D721Med (cell line): ENCODE measurements at regions not wholly inside any gene's neighbourhood (a gene's known extent, or its start where the extent isn't known, plus 50 kb on each side); places are given as distances from the start of the nearest gene placed in this dataset.

Experiments
- DNase-seq: peaks from one replicate; pipeline ENCODE4 v3.0.0; 2011; ENCODE audit warnings: low spot score; ENCODE audit not compliant: insufficient read length
- FAIRE-seq: peaks from 2 replicates; lab custom pipeline; 2011; peaks lifted over from hg19 to GRCh38; lab: Jason Lieb, UNC
- TF ChIP-seq, protein P1 (sequence below): IDR thresholded peaks from 2 replicates; pipeline ENCODE4 v1.5.1; 2012; ENCODE audit warnings: mild to moderate bottlenecking, control low read depth; ENCODE audit not compliant: insufficient read depth; ENCODE audit errors: missing control alignments

DNA sequence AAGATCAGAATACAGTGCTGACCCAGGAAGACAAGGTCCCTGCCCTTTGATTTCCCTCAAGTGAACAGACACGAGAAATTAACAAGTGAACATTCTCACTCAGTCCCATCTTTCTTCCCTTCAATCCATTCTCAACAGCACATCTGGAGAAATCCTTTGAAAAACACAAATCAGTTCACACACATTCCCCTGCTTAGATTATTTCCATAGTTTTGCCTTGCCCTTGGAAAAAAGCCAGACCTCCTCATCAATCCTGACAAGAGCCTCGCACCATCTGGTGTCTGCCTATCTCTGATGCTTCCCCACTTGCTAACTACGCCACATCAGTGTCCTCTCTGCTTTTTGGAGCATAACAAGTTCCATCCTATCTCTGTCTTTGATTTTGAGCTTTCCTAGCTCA, 94.4 kb upstream of the KIAA1217 start:
- TF ChIP-seq, protein P1, sequence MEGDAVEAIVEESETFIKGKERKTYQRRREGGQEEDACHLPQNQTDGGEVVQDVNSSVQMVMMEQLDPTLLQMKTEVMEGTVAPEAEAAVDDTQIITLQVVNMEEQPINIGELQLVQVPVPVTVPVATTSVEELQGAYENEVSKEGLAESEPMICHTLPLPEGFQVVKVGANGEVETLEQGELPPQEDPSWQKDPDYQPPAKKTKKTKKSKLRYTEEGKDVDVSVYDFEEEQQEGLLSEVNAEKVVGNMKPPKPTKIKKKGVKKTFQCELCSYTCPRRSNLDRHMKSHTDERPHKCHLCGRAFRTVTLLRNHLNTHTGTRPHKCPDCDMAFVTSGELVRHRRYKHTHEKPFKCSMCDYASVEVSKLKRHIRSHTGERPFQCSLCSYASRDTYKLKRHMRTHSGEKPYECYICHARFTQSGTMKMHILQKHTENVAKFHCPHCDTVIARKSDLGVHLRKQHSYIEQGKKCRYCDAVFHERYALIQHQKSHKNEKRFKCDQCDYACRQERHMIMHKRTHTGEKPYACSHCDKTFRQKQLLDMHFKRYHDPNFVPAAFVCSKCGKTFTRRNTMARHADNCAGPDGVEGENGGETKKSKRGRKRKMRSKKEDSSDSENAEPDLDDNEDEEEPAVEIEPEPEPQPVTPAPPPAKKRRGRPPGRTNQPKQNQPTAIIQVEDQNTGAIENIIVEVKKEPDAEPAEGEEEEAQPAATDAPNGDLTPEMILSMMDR, result no peak
- DNase-seq (no peak), FAIRE-seq (no peak)

DNA sequence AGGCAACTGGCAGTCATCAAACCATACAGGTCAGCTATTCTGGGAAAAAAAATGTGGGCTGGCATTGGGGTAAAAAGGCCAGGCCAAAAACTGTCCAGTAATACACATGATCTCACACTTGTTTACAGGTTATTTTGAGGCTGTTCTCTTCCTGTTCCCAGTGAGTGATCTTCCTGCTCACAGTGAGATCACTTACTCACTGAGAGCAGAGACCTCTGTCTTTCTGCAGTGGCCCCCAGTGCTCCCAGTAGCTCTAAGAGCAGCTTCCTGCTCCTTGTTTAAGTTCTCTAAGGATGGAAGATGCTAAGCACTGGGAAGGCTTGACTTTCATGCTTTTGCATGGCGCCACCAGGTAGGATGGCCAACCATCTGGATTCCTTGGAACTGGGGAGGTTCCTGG, 93.5 kb upstream of the KIAA1217 start:
- FAIRE-seq, result no peak
- TF ChIP-seq, protein P1, result no peak

DNA sequence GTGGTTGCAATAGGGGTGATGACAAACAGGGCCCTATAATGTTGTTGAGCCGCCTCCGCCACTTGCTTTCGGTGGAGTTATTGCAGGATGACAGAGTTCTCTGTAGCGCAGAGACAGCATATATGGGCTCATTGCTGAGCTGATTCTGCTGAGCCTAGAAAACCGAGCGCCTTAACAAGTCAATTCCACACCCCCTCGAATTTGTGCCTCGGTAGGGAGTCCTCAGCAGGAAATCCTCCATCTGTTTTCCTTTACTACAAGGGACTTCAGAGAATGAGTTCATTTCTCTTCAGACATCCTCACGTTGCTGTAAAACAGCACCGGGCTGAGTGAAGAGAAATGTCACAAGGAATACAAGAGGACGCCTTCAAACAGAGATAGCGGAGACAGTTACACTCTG, 90.7 kb upstream of the KIAA1217 start:
- TF ChIP-seq, protein P1, result no peak
- DNase-seq (no peak), FAIRE-seq (no peak)

More for the DNA sequence above, 93.5 kb upstream of the KIAA1217 start:
- no peak for DNase-seq

DNA sequence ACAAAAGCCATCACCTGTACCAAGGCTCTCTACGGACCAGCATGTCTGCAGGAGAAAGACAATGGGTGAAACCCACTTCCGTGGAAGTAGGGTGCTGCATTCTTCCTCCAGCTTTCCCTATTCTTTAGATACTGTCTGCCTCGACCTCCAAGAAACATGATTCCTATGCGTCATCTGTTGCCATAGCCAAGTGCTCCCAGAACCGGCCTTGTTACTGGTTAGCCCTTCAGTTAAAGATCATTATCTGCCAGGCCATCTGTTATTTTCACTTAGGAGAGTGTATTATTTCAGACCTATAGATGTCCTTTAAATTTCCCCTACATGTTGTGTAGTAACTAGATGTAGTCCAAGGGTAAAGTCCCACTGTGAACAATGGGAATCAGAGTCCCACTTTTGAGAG, 89.0 kb upstream of the KIAA1217 start:
- TF ChIP-seq, protein P1, result no peak
- DNase-seq (no peak), FAIRE-seq (no peak)

DNA sequence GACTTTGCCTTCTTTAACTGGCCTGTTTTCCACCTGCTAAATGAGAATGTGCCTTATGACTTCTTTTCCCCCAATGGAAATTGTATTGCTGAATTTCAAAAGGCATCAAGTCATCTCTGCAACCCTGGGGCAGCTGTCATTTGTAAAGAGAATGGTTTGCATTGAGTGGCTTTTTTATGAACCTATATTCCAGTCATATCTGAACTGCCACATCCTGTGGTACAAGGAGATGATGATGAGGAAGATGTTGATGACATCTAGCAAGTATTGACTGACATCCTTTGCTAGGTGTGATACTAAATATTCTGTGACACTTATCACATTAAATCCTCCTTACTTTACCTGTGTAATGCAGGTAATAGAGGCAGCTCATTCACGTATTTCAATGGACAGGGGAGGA, 88.3 kb upstream of the KIAA1217 start:
- FAIRE-seq (no peak), DNase-seq (no peak)
- TF ChIP-seq, protein P1, result no peak

DNA sequence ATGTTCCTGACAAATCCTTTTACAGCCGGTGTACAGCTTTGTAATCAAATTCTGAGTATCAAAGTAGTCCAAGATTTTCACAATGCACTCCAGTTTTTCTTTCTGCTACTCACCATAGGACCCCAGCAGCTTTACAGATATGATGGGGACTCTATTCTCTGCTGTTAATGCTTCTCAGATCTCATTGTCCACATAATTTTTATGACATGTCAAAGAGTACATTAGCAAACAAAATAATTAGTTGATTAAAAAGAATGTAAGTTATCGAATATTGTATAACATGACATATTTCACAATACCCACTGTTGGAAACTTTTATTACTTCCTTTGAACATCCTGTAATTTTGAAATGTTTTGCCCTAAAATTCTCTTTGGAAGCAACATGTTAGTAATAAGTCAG, 81.4 kb upstream of the KIAA1217 start:
- DNase-seq (no peak), FAIRE-seq (no peak)
- TF ChIP-seq, protein P1, result no peak

DNA sequence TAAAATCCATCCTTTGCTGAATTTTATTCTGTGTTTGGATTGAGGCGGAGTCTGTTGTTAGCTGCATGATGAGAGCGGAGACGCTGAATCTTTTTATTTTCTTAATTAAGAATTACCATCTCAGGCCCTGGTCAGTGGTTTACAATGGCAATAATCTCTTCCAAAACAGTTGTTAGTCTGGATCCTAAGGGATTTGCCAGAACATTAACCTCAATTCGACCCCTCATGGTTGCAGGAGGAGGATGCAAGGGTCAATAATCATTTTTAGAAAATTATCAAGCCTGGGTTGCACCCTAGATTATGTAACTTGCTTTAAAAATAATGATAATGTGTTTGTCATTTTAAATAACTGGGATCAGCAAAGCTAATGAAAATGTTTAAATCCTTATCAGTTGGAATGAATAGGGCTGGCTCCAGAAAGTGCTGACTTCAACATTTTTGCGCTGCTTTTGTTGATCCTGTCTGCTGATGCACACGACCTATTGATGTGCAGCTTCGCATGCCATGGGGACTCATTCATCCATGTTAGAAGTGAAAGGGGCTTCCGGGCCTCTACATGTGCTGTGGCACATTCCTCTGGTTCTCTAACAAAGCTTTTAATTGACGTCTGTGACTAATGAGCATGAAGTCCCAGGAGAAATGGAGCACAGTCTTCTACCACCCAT, 80.7 kb upstream of the KIAA1217 start:
- TF ChIP-seq, protein P1, result no peak
- no peak for DNase-seq

More for the DNA sequence above, 80.7 kb upstream of the KIAA1217 start:
- FAIRE-seq, result no peak
